Transverse colon (tissue), 3 donors: ENCODE measurements at regions not wholly inside any gene's neighbourhood (a gene's known extent, or its start where the extent isn't known, plus 50 kb on each side); places are given as distances from the start of the nearest gene placed in this dataset.

Experiments
- CTCF ChIP-seq, 5 experiments: fragments of 200-600 bp in 3 of 5; fragments of 450-650 bp in 2 of 5; sonication (generic) in 3 of 5; IDR thresholded peaks; 1 replicate in 2 of 5; 2 replicates in 3 of 5; pipeline ENCODE4 v1.5.1; 2016 to 2017; ENCODE audit warnings: antibody characterized with exemption in 5 of 5, inconsistent platforms in 3 of 5, mild to moderate bottlenecking in 2 of 5, moderate library complexity in 1 of 5
- EP300 ChIP-seq: sonication (generic); formaldehyde crosslinking; IDR thresholded peaks from one replicate; pipeline ENCODE4 v1.6.1; 2017; ENCODE audit warnings: antibody characterized with exemption, low read depth

GRCh38 chrX:150201841-150202240, 161.3 kb upstream of the MAMLD1 start:
- TF ChIP-seq CTCF (IDR thresholded peaks at IDR 0.05) (no peak), EP300 (no peak)
